ENCODE measurements at regions not wholly inside any gene's neighbourhood (a gene's known extent, or its start where the extent isn't known, plus 50 kb on each side); places are given as distances from the start of the nearest gene placed in this dataset.

DNA sequence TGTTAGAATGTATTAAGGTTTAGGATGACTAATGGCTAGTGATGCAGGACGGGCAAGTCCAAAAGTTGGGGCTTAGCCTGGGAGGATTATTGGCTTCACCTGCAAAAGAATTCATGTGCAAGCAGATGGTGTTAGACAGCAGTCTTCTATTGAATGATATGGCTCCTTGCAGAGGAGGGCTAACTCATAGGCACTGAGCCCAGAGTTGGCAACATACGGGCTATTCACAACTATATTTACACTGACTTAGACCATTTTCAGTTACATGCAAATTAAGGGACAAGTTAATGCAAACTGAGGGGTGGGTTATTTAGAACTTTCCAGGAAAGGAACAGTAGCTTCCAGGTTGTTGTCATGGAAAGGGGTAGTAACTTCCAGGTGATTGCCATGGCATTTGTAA lies 1017.1 kb upstream of the EEF2KMT start:
- Histone ChIP-seq H3K9me3 (ENCODE audit: control insufficient read depth, insufficient read depth, low read depth, low read length) (no peaks in the 10 kb centered on the region), H3K4me3 (ENCODE audit: low read depth, low read length) (no peak overlapping the region), H3K4me1 (ENCODE audit: control insufficient read depth, insufficient read depth, low read length) (no peaks in the 10 kb centered on the region), H3K27ac (ENCODE audit: extremely low read depth, low read depth, low read length) (no peak overlapping the region), H3K36me3 (ENCODE audit: control insufficient read depth in 2 of 2, insufficient read depth in 1 of 2, low read length in 2 of 2) (no peaks in the 10 kb centered on the region)
- ChIA-PET POLR2A (no interaction called here), CTCF (interaction anchor here (0.7 kb wide), 1 partner anchor 1286 kb away, joined by 3 read pairs; no protein-coding TSS in a partner anchor)
- no peak for TF ChIP-seq ZNF184 (tag by site-specific recombination; IDR thresholded peaks at IDR 0.05)

DNA sequence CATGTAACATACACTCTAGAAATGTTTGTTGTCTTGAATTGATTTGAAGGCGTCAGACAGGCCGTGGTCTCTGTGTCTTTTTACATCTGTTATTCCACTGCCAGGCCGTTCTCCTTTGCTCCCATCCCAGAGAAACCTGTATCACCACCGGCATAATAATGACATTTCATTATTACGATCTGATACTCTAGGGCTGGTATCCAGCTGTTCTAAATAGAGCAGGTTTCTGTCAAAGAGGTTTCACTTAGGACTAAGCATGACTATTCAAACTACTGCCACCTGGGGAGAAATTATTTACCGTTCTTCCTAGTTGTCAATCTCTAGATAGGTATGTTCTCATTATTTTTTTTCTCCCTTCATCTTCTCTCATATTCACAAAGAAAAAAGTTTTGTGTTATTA lies 1016.2 kb upstream of the EEF2KMT start:
- Histone ChIP-seq H3K9me3 (ENCODE audit: control insufficient read depth, insufficient read depth, low read depth, low read length) (no peaks in the 10 kb centered on the region), H3K27ac (ENCODE audit: extremely low read depth, low read depth, low read length) (no peak overlapping the region), H3K36me3 (ENCODE audit: control insufficient read depth in 2 of 2, insufficient read depth in 1 of 2, low read length in 2 of 2) (no peaks in the 10 kb centered on the region), H3K4me1 (ENCODE audit: control insufficient read depth, insufficient read depth, low read length) (no peaks in the 10 kb centered on the region), H3K4me3 (ENCODE audit: low read depth, low read length) (no peak overlapping the region)
- CTCF ChIA-PET: interaction anchor here (0.7 kb wide), 1 partner anchor 1286 kb away, joined by 3 read pairs; no protein-coding TSS in a partner anchor
- POLR2A ChIA-PET: no interaction called here
- no peak for TF ChIP-seq GLI4 (tag by site-specific recombination; IDR thresholded peaks at IDR 0.05)
- TF ChIP-seq ZNF239 (tag by site-specific recombination; IDR thresholded peaks at IDR 0.05): no peak
- TF ChIP-seq SALL2 (tag by site-specific recombination; IDR thresholded peaks at IDR 0.05; ENCODE audit: borderline replicate concordance): no peak

DNA sequence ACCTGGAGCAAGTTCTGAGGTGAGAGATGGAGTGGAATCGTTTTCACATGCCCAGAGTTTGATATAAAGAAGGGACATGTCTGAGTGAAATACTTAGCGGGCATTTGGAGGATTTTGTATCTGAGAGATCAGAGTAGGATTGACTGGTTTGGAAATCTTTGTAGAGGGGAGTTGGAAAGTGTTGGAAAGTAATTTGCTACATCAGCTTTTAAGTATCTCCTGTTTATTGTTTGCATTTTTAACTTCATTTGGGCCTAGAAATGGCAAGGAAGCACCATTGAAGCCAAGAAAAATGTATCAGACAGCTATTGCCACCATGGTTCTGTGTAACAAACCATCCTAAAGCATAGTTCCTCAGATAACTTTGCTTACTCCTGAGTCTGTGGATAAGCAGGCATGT lies 1015.1 kb upstream of the EEF2KMT start:
- H3K4me3 ChIP-seq (ENCODE audit: low read depth, low read length): no peak overlapping the region
- H3K36me3 ChIP-seq (ENCODE audit: control insufficient read depth in 2 of 2, insufficient read depth in 1 of 2, low read length in 2 of 2): no peaks in the 10 kb centered on the region
- no peak overlapping the region for H3K27ac ChIP-seq (ENCODE audit: extremely low read depth, low read depth, low read length)
- no peaks in the 10 kb centered on the region for H3K4me1 ChIP-seq (ENCODE audit: control insufficient read depth, insufficient read depth, low read length)
- H3K9me3 ChIP-seq (ENCODE audit: control insufficient read depth, insufficient read depth, low read depth, low read length): no peaks in the 10 kb centered on the region
- CTCF ChIA-PET: no interaction called here
- TF ChIP-seq ZNF292 (tag by site-specific recombination; IDR thresholded peaks at IDR 0.05; ENCODE audit: borderline replicate concordance, low read depth): no peak
- no peak for TF ChIP-seq ZNF548 (tag by site-specific recombination; IDR thresholded peaks at IDR 0.05)
- TF ChIP-seq, protein P1, sequence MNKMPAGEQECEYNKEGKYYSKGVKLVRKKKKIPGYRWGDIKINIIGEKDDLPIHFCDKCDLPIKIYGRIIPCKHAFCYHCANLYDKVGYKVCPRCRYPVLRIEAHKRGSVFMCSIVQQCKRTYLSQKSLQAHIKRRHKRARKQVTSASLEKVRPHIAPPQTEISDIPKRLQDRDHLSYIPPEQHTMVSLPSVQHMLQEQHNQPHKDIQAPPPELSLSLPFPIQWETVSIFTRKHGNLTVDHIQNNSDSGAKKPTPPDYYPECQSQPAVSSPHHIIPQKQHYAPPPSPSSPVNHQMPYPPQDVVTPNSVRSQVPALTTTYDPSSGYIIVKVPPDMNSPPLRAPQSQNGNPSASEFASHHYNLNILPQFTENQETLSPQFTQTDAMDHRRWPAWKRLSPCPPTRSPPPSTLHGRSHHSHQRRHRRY (tag by site-specific recombination; IDR thresholded peaks at IDR 0.05): no peak
- no peak for TF ChIP-seq ZNF701 (tag by site-specific recombination; IDR thresholded peaks at IDR 0.05)
- no peak for TF ChIP-seq ZNF529 (tag by site-specific recombination; IDR thresholded peaks at IDR 0.05; ENCODE audit: insufficient replicate concordance)
- TF ChIP-seq ZNF132 (tag by site-specific recombination; IDR thresholded peaks at IDR 0.05; ENCODE audit: borderline replicate concordance): no peak
- no peak for TF ChIP-seq SETDB1 (IDR thresholded peaks at IDR 0.05; ENCODE audit: insufficient read length, low read length)
- TF ChIP-seq, protein P2, sequence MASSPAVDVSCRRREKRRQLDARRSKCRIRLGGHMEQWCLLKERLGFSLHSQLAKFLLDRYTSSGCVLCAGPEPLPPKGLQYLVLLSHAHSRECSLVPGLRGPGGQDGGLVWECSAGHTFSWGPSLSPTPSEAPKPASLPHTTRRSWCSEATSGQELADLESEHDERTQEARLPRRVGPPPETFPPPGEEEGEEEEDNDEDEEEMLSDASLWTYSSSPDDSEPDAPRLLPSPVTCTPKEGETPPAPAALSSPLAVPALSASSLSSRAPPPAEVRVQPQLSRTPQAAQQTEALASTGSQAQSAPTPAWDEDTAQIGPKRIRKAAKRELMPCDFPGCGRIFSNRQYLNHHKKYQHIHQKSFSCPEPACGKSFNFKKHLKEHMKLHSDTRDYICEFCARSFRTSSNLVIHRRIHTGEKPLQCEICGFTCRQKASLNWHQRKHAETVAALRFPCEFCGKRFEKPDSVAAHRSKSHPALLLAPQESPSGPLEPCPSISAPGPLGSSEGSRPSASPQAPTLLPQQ (tag by site-specific recombination; IDR thresholded peaks at IDR 0.05): no peak
- no peak for TF ChIP-seq ZNF23 (tag by site-specific recombination; IDR thresholded peaks at IDR 0.05; ENCODE audit: borderline replicate concordance)
- TF ChIP-seq ZNF624 (tag by site-specific recombination; IDR thresholded peaks at IDR 0.05): no peak
- TF ChIP-seq ZNF335 (tag by site-specific recombination; conservative IDR thresholded peaks at IDR 0.05): no peak
- TF ChIP-seq, protein P3, sequence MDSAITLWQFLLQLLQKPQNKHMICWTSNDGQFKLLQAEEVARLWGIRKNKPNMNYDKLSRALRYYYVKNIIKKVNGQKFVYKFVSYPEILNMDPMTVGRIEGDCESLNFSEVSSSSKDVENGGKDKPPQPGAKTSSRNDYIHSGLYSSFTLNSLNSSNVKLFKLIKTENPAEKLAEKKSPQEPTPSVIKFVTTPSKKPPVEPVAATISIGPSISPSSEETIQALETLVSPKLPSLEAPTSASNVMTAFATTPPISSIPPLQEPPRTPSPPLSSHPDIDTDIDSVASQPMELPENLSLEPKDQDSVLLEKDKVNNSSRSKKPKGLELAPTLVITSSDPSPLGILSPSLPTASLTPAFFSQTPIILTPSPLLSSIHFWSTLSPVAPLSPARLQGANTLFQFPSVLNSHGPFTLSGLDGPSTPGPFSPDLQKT (IDR thresholded peaks at IDR 0.05; ENCODE audit: borderline replicate concordance, low read depth, low read length): no peak
- no peak for TF ChIP-seq ZFP41 (tag by site-specific recombination; IDR thresholded peaks at IDR 0.05; ENCODE audit: borderline replicate concordance)
- no peak for TF ChIP-seq OSR2 (tag by site-specific recombination; IDR thresholded peaks at IDR 0.05)
- TF ChIP-seq, protein P4, sequence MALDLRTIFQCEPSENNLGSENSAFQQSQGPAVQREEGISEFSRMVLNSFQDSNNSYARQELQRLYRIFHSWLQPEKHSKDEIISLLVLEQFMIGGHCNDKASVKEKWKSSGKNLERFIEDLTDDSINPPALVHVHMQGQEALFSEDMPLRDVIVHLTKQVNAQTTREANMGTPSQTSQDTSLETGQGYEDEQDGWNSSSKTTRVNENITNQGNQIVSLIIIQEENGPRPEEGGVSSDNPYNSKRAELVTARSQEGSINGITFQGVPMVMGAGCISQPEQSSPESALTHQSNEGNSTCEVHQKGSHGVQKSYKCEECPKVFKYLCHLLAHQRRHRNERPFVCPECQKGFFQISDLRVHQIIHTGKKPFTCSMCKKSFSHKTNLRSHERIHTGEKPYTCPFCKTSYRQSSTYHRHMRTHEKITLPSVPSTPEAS (tag by site-specific recombination; IDR thresholded peaks at IDR 0.05): no peak
- POLR2A ChIA-PET: no interaction called here

All from HEK293 (cell line).